ENCODE measurements at regions not wholly inside any gene's neighbourhood (a gene's known extent, or its start where the extent isn't known, plus 50 kb on each side); places are given as distances from the start of the nearest gene placed in this dataset.

DNA sequence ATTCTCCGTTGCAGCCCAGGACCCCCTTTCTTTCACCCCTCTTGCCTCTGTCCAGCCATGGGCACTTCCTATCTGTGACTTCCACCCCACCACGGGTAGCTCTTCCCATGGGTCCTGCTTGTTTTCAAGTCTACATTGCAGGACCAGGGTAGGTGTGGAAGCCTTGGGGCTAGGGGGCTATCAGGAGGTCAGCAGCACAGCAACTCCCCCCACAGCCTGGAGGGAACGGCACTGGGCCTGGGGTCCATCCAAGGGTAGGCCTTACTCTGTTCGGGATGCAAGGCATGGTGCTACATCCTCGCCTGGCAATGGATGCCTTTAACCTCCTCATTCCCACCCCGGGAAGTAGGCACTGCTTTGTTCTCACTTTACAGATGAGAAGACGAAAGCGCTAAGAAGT, 109.3 kb downstream of the IRX5 start:
- no peak overlapping the region for H3K4me3 ChIP-seq (ENCODE audit: low read depth, low read length)

DNA sequence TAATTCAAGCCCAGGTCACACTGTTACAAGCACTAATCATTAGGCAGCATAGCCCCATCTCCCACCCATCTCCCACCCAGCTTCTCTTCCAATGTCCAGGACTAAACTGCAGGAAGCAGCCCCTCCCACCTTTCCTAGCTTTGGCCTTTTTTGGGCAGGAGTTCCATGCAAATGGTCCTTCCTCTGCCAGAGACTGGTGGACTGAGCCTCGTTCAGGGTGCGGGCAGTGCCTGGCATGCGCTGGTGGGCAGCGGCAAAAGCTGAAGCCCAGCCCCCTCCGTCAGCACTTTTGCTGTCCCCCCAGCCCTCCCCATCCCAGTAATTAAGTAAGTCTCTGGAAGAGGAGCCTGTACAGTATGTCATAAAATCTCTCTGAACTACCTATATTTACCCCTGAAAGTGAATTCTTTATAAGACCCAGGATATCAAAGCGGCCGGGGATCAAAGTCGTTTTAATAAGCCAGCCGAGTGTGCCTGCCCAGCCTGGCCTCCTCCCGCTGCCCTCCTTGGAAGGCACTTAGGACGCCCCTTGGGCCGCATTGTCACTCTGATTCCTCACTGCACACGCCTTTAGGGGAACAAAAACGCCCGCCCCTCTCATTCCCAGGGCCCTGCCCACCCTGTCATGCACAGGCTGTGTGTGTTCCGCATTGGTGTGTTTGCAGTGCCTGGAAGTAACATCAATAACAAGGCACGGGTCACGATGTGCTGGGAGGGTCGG, 109.9 kb downstream of the IRX5 start:
- Histone ChIP-seq H3K27me3 (replicated peaks) (no peaks in the 10 kb centered on the region), H3K4me3 (ENCODE audit: low read depth, low read length) (no peak overlapping the region), H3K27ac (no peak overlapping the region), H3K36me3 (replicated peaks) (no peaks in the 10 kb centered on the region)
- no peak for DNase-seq
- TF ChIP-seq, protein P1, sequence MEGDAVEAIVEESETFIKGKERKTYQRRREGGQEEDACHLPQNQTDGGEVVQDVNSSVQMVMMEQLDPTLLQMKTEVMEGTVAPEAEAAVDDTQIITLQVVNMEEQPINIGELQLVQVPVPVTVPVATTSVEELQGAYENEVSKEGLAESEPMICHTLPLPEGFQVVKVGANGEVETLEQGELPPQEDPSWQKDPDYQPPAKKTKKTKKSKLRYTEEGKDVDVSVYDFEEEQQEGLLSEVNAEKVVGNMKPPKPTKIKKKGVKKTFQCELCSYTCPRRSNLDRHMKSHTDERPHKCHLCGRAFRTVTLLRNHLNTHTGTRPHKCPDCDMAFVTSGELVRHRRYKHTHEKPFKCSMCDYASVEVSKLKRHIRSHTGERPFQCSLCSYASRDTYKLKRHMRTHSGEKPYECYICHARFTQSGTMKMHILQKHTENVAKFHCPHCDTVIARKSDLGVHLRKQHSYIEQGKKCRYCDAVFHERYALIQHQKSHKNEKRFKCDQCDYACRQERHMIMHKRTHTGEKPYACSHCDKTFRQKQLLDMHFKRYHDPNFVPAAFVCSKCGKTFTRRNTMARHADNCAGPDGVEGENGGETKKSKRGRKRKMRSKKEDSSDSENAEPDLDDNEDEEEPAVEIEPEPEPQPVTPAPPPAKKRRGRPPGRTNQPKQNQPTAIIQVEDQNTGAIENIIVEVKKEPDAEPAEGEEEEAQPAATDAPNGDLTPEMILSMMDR (IDR thresholded peaks at IDR 0.05; ENCODE audit: low read depth, low read length, missing control alignments), result no peak
- in situ Hi-C loops (cut with HindIII; ENCODE audit: low pct_ligation_motif_present, low sequenced_read_pairs), result no loop called here

More for the DNA sequence above, 109.3 kb downstream of the IRX5 start:
- no peak for DNase-seq
- TF ChIP-seq, protein P1 (IDR thresholded peaks at IDR 0.05; ENCODE audit: low read depth, low read length, missing control alignments), result no peak
- no peak overlapping the region for H3K27ac ChIP-seq
- no peaks in the 10 kb centered on the region for H3K36me3 ChIP-seq (replicated peaks)
- H3K27me3 ChIP-seq (replicated peaks), result no peaks in the 10 kb centered on the region
- in situ Hi-C loops (cut with HindIII; ENCODE audit: low pct_ligation_motif_present, low sequenced_read_pairs), result no loop called here

DNA sequence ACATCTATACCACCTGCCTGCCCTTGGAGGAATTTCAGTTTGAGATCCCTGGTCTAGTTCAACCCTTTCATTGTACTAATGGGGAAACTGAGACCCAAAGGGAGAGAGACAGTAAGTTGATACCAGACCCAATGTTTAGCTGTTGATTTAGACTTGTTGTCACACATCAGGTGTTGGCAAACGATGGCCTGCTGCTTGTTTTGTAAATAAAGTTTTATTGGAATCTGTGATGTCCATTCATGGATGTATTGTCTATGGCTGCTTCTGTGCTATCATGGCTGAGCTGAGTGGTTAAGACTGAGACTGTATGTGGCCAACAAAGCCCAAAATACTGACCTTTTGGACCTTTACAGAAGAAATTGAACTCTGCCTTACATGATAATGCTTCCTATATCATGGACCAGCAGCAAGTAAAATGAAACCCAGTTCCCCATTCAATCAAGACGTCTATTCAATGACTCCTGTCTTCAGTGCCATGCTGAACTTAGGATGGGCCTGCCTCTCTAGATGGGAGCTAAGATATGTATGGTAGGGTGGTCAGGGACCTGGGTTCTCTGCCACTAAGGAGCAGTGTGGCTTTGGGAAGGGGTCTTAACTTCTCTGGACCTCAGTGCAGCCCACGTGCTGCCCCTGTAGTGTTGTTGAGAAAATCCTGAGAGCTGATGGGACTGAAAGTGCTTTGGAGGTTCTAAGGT, 111.0 kb downstream of the IRX5 start:
- no peaks in the 10 kb centered on the region for H3K27me3 ChIP-seq (replicated peaks)
- no peak overlapping the region for H3K4me3 ChIP-seq (ENCODE audit: low read depth, low read length)
- H3K36me3 ChIP-seq (replicated peaks), result no peaks in the 10 kb centered on the region
- TF ChIP-seq, protein P1 (IDR thresholded peaks at IDR 0.05; ENCODE audit: low read depth, low read length, missing control alignments), result no peak
- in situ Hi-C loops (cut with HindIII; ENCODE audit: low pct_ligation_motif_present, low sequenced_read_pairs), result no loop called here
- DNase-seq, result no peak
- H3K27ac ChIP-seq, result no peak overlapping the region

DNA sequence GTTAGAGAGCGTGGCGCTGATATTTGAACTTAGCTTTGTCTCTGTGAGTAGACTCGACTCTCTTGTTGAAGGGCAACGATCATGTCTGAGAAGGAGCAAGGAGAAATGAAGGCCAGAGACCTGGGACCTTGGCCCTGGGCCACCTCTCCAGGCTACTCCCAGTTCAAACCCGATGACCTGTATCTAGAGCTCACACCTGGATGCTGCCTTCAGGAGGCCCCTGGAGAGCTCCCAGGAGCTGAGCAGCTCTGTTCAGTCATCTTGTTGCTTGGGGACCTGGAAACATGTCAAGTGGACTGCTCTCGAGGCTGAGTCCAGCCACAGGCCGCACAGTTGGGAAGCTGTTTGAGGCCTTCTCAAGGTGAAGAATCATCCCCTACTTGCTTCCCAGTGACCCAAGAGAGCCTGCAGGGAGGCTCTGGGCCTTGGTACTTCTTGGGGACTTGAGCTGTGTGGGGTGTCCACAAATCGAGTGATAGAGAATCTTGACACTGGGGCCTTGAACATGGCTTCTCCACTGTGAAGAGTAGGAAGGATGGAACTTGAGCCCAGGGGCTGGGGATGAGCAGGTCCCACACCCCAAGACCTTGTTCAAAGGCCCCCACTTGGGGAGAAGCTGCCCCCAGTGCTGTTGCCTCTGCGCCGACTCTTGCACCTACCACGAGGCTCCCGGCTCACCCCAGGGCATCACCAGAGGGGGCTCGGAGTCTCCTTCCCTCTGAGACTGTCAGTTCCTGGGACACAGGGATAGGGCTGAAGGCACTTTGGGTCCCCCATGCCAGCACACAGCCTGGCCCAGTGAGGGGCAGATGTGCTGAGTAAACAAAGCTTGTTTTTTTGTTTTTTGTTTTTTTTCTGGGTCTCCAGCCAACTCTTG, 112.1 kb downstream of the IRX5 start:
- no peak overlapping the region for H3K27ac ChIP-seq
- in situ Hi-C loops (cut with HindIII; ENCODE audit: low pct_ligation_motif_present, low sequenced_read_pairs), result no loop called here
- no peak overlapping the region for H3K4me3 ChIP-seq (ENCODE audit: low read depth, low read length)
- no peaks in the 10 kb centered on the region for H3K27me3 ChIP-seq (replicated peaks)
- H3K36me3 ChIP-seq (replicated peaks), result no peaks in the 10 kb centered on the region
- DNase-seq, result no peak
- TF ChIP-seq, protein P1 (IDR thresholded peaks at IDR 0.05; ENCODE audit: low read depth, low read length, missing control alignments), result no peak

DNA sequence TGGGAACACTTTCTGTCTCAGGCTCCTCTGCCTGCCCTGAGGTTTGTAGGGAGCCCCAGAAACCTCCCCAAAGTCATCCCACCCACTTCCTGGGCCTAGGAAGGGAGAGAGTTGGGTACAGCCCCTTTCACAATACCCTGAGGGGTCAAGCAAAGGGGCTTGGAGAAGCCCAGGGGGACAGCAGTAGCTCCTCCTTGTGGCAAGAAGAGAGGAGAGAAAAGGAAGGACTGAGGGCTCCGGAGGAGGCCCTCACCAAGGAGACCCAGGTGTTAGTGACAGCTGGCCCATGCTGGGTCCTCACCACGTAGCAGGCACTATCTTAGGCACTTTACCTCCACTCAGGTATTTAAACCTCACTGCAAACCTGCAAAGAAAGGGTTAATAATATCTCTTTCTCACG, 112.8 kb downstream of the IRX5 start:
- no peak for DNase-seq
- in situ Hi-C loops (cut with HindIII; ENCODE audit: low pct_ligation_motif_present, low sequenced_read_pairs), result no loop called here
- H3K27ac ChIP-seq, result no peak overlapping the region
- no peaks in the 10 kb centered on the region for H3K36me3 ChIP-seq (replicated peaks)
- TF ChIP-seq, protein P1 (IDR thresholded peaks at IDR 0.05; ENCODE audit: low read depth, low read length, missing control alignments), result no peak
- no peaks in the 10 kb centered on the region for H3K27me3 ChIP-seq (replicated peaks)
- H3K4me3 ChIP-seq (ENCODE audit: low read depth, low read length), result no peak overlapping the region

Measured in brain microvascular endothelial cell (primary cell).